NB4 (cell line): ENCODE measurements at regions not wholly inside any gene's neighbourhood (a gene's known extent, or its start where the extent isn't known, plus 50 kb on each side); places are given as distances from the start of the nearest gene placed in this dataset.

ENCODE experiments used
- CTCF ChIP-seq: IDR thresholded peaks from one replicate; pipeline ENCODE4 v1.5.1; 2012; ENCODE audit warnings: low read depth, low read length
- MAX ChIP-seq: IDR thresholded peaks from 2 replicates; pipeline ENCODE4 v1.6.1; 2011; ENCODE audit warnings: low read depth, low read length
- MYC ChIP-seq: IDR thresholded peaks from 2 replicates; pipeline ENCODE4 v1.6.1; 2011; ENCODE audit warnings: low read depth, low read length
- POLR2A ChIP-seq: IDR thresholded peaks from 2 replicates; pipeline ENCODE4 v1.6.1; 2011; ENCODE audit warnings: mild to moderate bottlenecking; ENCODE audit not compliant: insufficient read length; ENCODE audit errors: extremely low read depth

DNA sequence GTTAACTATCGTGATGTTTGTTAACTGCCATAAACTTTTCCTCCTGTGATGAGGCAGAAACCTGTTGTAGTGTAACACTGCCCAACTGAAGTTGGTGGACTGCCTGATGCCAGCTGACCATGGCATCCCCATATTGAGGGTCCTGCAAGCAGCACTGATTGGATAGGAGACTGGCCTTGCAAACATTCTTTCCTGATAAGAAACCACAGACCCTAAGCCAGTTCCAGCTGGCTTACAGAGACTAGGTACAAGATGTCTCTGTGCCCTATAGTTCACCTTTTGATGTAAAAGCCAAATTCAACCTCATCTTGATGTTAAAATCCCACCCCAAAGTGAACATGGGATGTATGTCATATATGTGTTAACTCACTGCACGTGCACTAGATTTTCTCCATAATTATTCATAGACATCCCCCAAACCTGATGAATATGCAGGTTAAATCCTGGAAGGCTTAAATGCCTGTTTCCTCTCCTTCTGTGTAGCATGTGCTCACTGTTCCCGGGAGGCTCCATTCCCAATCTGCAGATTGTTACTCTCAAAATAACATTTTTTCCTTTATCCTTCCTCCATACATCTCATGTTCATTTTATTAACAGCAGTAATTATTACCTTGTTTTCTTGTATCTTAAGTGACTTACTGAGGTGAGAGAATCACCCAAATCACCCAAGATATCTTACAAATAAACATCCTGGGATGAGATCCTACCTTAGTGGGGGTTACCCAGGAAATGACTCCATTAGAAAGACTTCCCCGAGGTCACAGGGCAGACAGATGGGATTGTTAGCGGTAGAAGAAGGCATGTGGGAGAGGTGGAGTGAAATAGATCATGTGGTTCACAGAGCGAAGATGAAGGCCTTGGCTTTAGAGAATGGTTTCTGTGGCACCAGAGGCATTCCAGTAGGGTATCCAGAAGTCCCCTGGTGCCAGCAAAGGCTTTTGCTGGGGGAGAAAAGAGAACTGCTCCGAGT, 566.7 kb downstream of the CCDC171 start:
- TF ChIP-seq CTCF, result no peak
- no peak for TF ChIP-seq POLR2A
- TF ChIP-seq MYC, result no peak
- no peak for TF ChIP-seq MAX
